SK-N-MC (cell line): ENCODE measurements at regions not wholly inside any gene's neighbourhood (a gene's known extent, or its start where the extent isn't known, plus 50 kb on each side); places are given as distances from the start of the nearest gene placed in this dataset.

Source experiments
- EZH2 ChIP-seq: fragments of 200-600 bp; sonication (generic); IDR thresholded peaks from one replicate; pipeline ENCODE4 v1.6.1; 2017; ENCODE audit warnings: antibody characterized with exemption
- POLR2AphosphoS5 ChIP-seq: IDR thresholded peaks from 2 replicates; pipeline ENCODE4 v1.6.1; 2012; ENCODE audit warnings: mild to moderate bottlenecking, low read depth, low read length, borderline replicate concordance

GRCh38 chr7:115226410-115226809 lies 304.5 kb downstream of the MDFIC start:
- TF ChIP-seq EZH2 (no peak), POLR2AphosphoS5 (no peak)
